HepG2 (cell line): ENCODE measurements at regions not wholly inside any gene's neighbourhood (a gene's known extent, or its start where the extent isn't known, plus 50 kb on each side); places are given as distances from the start of the nearest gene placed in this dataset.

Experiments
- ATAC-seq: fragments of 200-7000 bp; cut with Tn5 transposase; 3 replicates; pipeline ENCODE4 v1.9.1; 2020; ENCODE audit warnings: mild to moderate bottlenecking, moderate library complexity
- BruUV-seq: library from RNA; stranded (reverse); fragments of 400-500 nt; replicated peaks from 2 replicates; lab custom pipeline; 2021; lab: Mats Ljungman, UMichigan
- CTCF ChIA-PET: fragments of 300-600 bp; formaldehyde crosslinking; extraction: SDS; loops from one replicate; lab custom pipeline; 2021; ENCODE audit warnings: low total read pairs, inconsistent platforms, low intra/inter-chr PET ratio; lab: Yijun Ruan, JAX
- POLR2A ChIA-PET: fragments of 350-600 bp; sonication (Branson Sonifier 250); formaldehyde crosslinking; loops from one replicate; lab custom pipeline; 2020; ENCODE audit warnings: antibody characterized with exemption, inconsistent platforms; lab: Yijun Ruan, JAX
- DNase-seq: peaks from one replicate; pipeline ENCODE4 v3.0.0-alpha.2; 2015; ENCODE audit warnings: low spot score
- FAIRE-seq: peaks from 3 replicates; lab custom pipeline; 2011; peaks lifted over from hg19 to GRCh38; lab: Jason Lieb, UNC
- H2AFZ ChIP-seq: one replicate; pipeline ENCODE4 v1.6.1; 2011; ENCODE audit warnings: low read length, inconsistent platforms
- H3K27ac ChIP-seq: fragments of 300-600 bp; 3 replicates; pipeline ENCODE4 v1.8.0; 2011; ENCODE audit warnings: mixed run types, mild to moderate bottlenecking, mixed read lengths, low read length, inconsistent platforms; ENCODE audit not compliant: insufficient read depth; ENCODE audit errors: extremely low read length
- H3K27me3 ChIP-seq, 2 experiments: fragments of 200-600 bp in 1 of 2; 2 replicates in 1 of 2; 3 replicates in 1 of 2; pipeline versions ENCODE4 v1.6.0 to v1.8.0; 2011; ENCODE audit warnings: low read length in 2 of 2, mild to moderate bottlenecking in 2 of 2, moderate library complexity in 2 of 2, inconsistent platforms in 1 of 2; ENCODE audit not compliant: insufficient read depth in 2 of 2, control insufficient read depth in 1 of 2
- H3K36me3 ChIP-seq, 2 experiments: fragments of 200-600 bp in 1 of 2; replicated peaks in 1 of 2; 2 replicates in 1 of 2; 3 replicates in 1 of 2; pipeline versions ENCODE4 v1.5.1 to v1.8.0; 2011; ENCODE audit warnings: low read length in 2 of 2, inconsistent platforms in 1 of 2; ENCODE audit not compliant: insufficient read depth in 2 of 2, control insufficient read depth in 1 of 2
- H3K4me1 ChIP-seq: 2 replicates; pipeline ENCODE4 v1.5.1; 2012; ENCODE audit warnings: low read length, inconsistent platforms; ENCODE audit not compliant: insufficient read depth
- H3K4me2 ChIP-seq: 2 replicates; pipeline ENCODE4 v1.6.0; 2011; ENCODE audit warnings: low read depth, low read length, inconsistent platforms
- H3K4me3 ChIP-seq, 3 experiments: fragments of 200-600 bp in 1 of 3; sonication (generic), shearing (Covaris generic) in 1 of 3; replicated peaks in 1 of 3; 2 replicates each; pipeline ENCODE4 v1.5.1; 2011 to 2016; ENCODE audit warnings: low read length in 3 of 3, inconsistent platforms in 2 of 3, low read depth in 2 of 3, mild to moderate bottlenecking in 2 of 3, control low read depth in 1 of 3, mixed read lengths in 1 of 3; ENCODE audit not compliant: insufficient read depth in 1 of 3
- H3K79me2 ChIP-seq: one replicate; pipeline ENCODE4 v1.6.1; 2011; ENCODE audit warnings: low read length, inconsistent platforms; ENCODE audit not compliant: insufficient read depth
- H3K9ac ChIP-seq: 2 replicates; pipeline ENCODE4 v1.6.0; 2011; ENCODE audit warnings: mild to moderate bottlenecking, low read depth, low read length, inconsistent platforms; ENCODE audit not compliant: insufficient read depth
- H3K9me3 ChIP-seq: 2 replicates; pipeline ENCODE4 v1.5.1; 2012; ENCODE audit warnings: mild to moderate bottlenecking, low read length
- H4K20me1 ChIP-seq: 2 replicates; pipeline ENCODE4 v1.6.0; 2011; ENCODE audit warnings: inconsistent platforms, mild to moderate bottlenecking, low read length, moderate library complexity; ENCODE audit not compliant: insufficient read depth
- CENPT ChIP-seq: sonication (generic); formaldehyde crosslinking; IDR thresholded peaks from 2 replicates; pipeline ENCODE4 v1.8.0; 2022; ENCODE audit warnings: low read depth, mild to moderate bottlenecking, moderate library complexity, missing genetic modification reagents
- HIC2 ChIP-seq: sonication (generic); formaldehyde crosslinking; IDR thresholded peaks from 2 replicates; pipeline ENCODE4 v1.9.0; 2022; ENCODE audit warnings: low read depth, missing genetic modification reagents
- HMG20A ChIP-seq: IDR thresholded peaks from 2 replicates; pipeline ENCODE4 v1.6.1; 2016; ENCODE audit warnings: borderline replicate concordance
- KLF11 ChIP-seq: IDR thresholded peaks from 2 replicates; pipeline ENCODE4 v1.6.1; 2016; ENCODE audit warnings: missing compliant biosample characterization
- NFE2L2 ChIP-seq: fragments of 150-350 bp; IDR thresholded peaks from 2 replicates; pipeline ENCODE4 v1.6.1; 2014; ENCODE audit warnings: low read length
- REST ChIP-seq, 2 experiments: IDR thresholded peaks; 2 replicates each; pipeline ENCODE4 v1.6.1; 2011 to 2012; ENCODE audit warnings: low read length in 2 of 2, borderline replicate concordance in 1 of 2, low read depth in 1 of 2, mild to moderate bottlenecking in 1 of 2, moderate library complexity in 1 of 2
- RFXAP ChIP-seq: sonication (generic); formaldehyde crosslinking; IDR thresholded peaks from 2 replicates; pipeline ENCODE4 v1.4.0; 2020; ENCODE audit warnings: missing genetic modification reagents, borderline replicate concordance
- SP1 ChIP-seq, 2 experiments: fragments of 450-650 bp in 1 of 2; sonication (generic) in 1 of 2; formaldehyde crosslinking in 1 of 2; IDR thresholded peaks; 2 replicates each; pipeline versions ENCODE4 v1.4.0 to v1.6.1; 2016 to 2020; ENCODE audit warnings: missing genetic modification reagents in 1 of 2
- ZBTB49 ChIP-seq: sonication (generic); formaldehyde crosslinking; IDR thresholded peaks from 2 replicates; pipeline ENCODE4 v1.4.0; 2020; ENCODE audit warnings: missing genetic modification reagents, borderline replicate concordance
- ZBTB8A ChIP-seq: sonication (generic); formaldehyde crosslinking; IDR thresholded peaks from 2 replicates; pipeline ENCODE4 v1.4.0; 2020; ENCODE audit warnings: mild to moderate bottlenecking, low read depth, missing genetic modification reagents, borderline replicate concordance
- ZNF12 ChIP-seq: sonication (generic); formaldehyde crosslinking; IDR thresholded peaks from 2 replicates; pipeline ENCODE4 v1.5.0; 2020; ENCODE audit warnings: missing genetic modification reagents
- ZNF557 ChIP-seq: sonication (generic); formaldehyde crosslinking; IDR thresholded peaks from 2 replicates; pipeline ENCODE4 v1.4.0; 2020; ENCODE audit warnings: missing genetic modification reagents
- ZNF709 ChIP-seq: sonication (generic); formaldehyde crosslinking; IDR thresholded peaks from 2 replicates; pipeline ENCODE4 v1.5.0; 2020; ENCODE audit warnings: mild to moderate bottlenecking, missing genetic modification reagents
- ZNF773 ChIP-seq: sonication (generic); formaldehyde crosslinking; IDR thresholded peaks from 2 replicates; pipeline ENCODE4 v1.4.0; 2020; ENCODE audit warnings: missing genetic modification reagents, borderline replicate concordance
- ZSCAN21 ChIP-seq: sonication (generic); formaldehyde crosslinking; IDR thresholded peaks from 2 replicates; pipeline ENCODE4 v1.8.0; 2022; ENCODE audit warnings: mild to moderate bottlenecking, missing genetic modification reagents, moderate library complexity, borderline replicate concordance
- in situ Hi-C: cut with HindIII; loops from 2 replicates; pipeline ENCODE4 v1.10.0; 2017; ENCODE audit warnings: low pct_unique_long_range_greater_than_20kb; ENCODE audit not compliant: extremely low pct_ligation_motif_present
- intact Hi-C: fragments of 100-400 bp; cut with micrococcal nuclease; formaldehyde crosslinking; loops from one replicate; pipeline ENCODE4 v1.10.0; 2022; ENCODE audit not compliant: unreplicated experiment

GRCh38 chr4:145298885-145299284, 118.5 kb upstream of the OTUD4 start (continued):
- TF ChIP-seq HIC2 (CRISPR knock-in tag): no peak
- no peak for TF ChIP-seq ZNF773 (CRISPR knock-in tag)
- TF ChIP-seq REST (IDR thresholded peaks at IDR 0.05; ENCODE audit: borderline replicate concordance in 1 of 2, low read depth in 1 of 2, low read length in 2 of 2): no peak
- no peak for TF ChIP-seq HMG20A (CRISPR knock-in tag)

GRCh38 chr4:145297556-145297955, 117.2 kb upstream of the OTUD4 start:
- H4K20me1 ChIP-seq: no peaks in the 10 kb centered on the region
- ATAC-seq: no peak
- H3K4me2 ChIP-seq: no peak overlapping the region
- in situ Hi-C loops: no loop called here
- H3K36me3 ChIP-seq: no peaks in the 10 kb centered on the region
- no peak for FAIRE-seq
- no peak for DNase-seq
- H3K9me3 ChIP-seq: no peaks in the 10 kb centered on the region
- H3K27ac ChIP-seq: no peak overlapping the region
- intact Hi-C loops: no loop called here
- no TSS peak for BruUV-seq
- H3K4me3 ChIP-seq: no peak overlapping the region
- H3K4me1 ChIP-seq: no peaks in the 10 kb centered on the region
- no peak overlapping the region for H3K9ac ChIP-seq
- ChIA-PET CTCF (no interaction called here), POLR2A (no interaction called here)
- H2AFZ ChIP-seq: no peak overlapping the region
- 0 out of 5 replicates have a peak, but pooled peaks cover 0 to 4% of the 10 kb centered on the region in 2 experiments for H3K27me3 ChIP-seq
- H3K79me2 ChIP-seq: no peaks in the 10 kb centered on the region
- TF ChIP-seq ZNF557 (no peak), ZNF12 (CRISPR knock-in tag) (no peak), ZBTB8A (CRISPR knock-in tag) (no peak), ZBTB49 (no peak), SP1 (IDR thresholded peaks at IDR 0.05) (no peak), SP1 (CRISPR knock-in tag; IDR thresholded peaks at IDR 0.05) (no peak), NFE2L2 (no peak), ZSCAN21 (CRISPR knock-in tag) (no peak), RFXAP (no peak), ZNF709 (no peak), KLF11 (CRISPR knock-in tag) (no peak), CENPT (CRISPR knock-in tag) (no peak)
